C4-2B (cell line): ENCODE measurements at regions not wholly inside any gene's neighbourhood (a gene's known extent, or its start where the extent isn't known, plus 50 kb on each side); places are given as distances from the start of the nearest gene placed in this dataset.

Source experiments
- H3K27ac ChIP-seq: fragments of 450-650 bp; 2 replicates; pipeline ENCODE4 v1.5.1; 2017
- CTCF ChIP-seq: fragments of 450-650 bp; conservative IDR thresholded peaks from 2 replicates; pipeline ENCODE4 v1.5.1; 2017; ENCODE audit warnings: mild to moderate bottlenecking
- ZFX ChIP-seq: fragments of 450-650 bp; IDR thresholded peaks from 2 replicates; pipeline ENCODE4 v1.6.1; 2017

- TF ChIP-seq CTCF (no peak), ZFX (no peak)
- no peak overlapping the region for H3K27ac ChIP-seq
Observed at GRCh38 chr7:85664341-85664740, 477.5 kb upstream of the SEMA3D start.

- TF ChIP-seq ZFX = no peak
- TF ChIP-seq CTCF = no peak
- H3K27ac ChIP-seq = no peak overlapping the region
Observed at GRCh38 chr7:85659364-85659763, 472.5 kb upstream of the SEMA3D start.

- H3K27ac ChIP-seq = no peak overlapping the region
- no peak for TF ChIP-seq ZFX
- no peak for TF ChIP-seq CTCF
Observed at GRCh38 chr7:85655252-85655651, 468.4 kb upstream of the SEMA3D start.

GRCh38 chr7:85644272-85644671 is 457.4 kb upstream of the SEMA3D start:
- TF ChIP-seq ZFX (no peak), CTCF (no peak)
- H3K27ac ChIP-seq = no peak overlapping the region

- no peak for TF ChIP-seq ZFX
- no peak for TF ChIP-seq CTCF
- H3K27ac ChIP-seq = no peak overlapping the region
Observed at GRCh38 chr7:85641331-85641730, 454.5 kb upstream of the SEMA3D start.

GRCh38 chr7:85638394-85638793 is 451.5 kb upstream of the SEMA3D start:
- no peak for TF ChIP-seq CTCF
- TF ChIP-seq ZFX = no peak
- H3K27ac ChIP-seq = no peak overlapping the region

DNA sequence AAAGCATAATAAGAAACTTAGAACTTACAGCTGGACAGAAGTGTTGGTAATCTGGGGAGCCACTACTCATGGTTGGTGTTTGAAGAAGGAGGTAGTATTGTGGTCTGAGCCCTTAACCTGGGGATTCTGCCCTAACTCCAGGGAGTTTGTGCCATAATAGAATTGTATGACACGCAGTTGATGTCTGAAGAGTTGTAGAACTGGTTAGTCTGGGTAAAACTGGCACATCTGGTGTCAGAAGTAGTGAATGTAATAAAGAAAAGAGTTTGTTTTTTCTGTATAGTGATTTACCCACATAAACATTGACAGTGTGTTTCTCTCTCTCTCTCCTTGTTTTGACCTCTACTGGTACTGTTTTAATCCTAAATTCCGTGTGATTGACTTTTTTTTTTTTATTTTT is 448.1 kb upstream of the SEMA3D start:
- no peak overlapping the region for H3K27ac ChIP-seq
- TF ChIP-seq CTCF = no peak
- TF ChIP-seq ZFX = no peak
